Stimulated activated CD8-positive, alpha-beta memory T cell treated with anti-CD3 and anti-CD28 coated beads, Interleukin-12 subunit alpha, Interleukin-12 subunit beta, amount 100 ng/mL, for 4 hours (primary cell): ENCODE measurements at regions not wholly inside any gene's neighbourhood (a gene's known extent, or its start where the extent isn't known, plus 50 kb on each side); places are given as distances from the start of the nearest gene placed in this dataset.

Source experiments
- DNase-seq: peaks from one replicate; pipeline ENCODE4 v3.0.0-alpha.2; 2020; ENCODE audit warnings: low read depth

DNA sequence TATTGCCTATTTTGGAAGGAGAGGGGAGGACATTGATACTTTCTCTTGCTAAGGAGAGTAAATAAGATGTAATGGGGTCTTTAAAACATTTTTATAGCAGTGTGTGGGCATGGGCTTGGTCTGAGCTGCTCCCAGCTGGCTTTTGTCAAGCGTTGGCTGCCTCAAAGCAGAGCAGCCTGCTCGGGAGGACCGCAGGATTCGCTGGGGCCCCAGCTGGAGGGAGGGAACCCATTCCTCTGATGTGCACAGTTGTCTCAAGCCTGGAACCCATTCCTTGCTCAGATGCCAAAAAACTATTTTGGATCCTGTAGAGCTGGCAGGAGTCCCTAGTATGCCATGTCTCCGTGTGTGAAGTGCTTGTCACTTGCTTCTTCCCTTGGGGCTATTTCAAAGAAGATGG, 59.4 kb upstream of the RMDN2 start:
- no peak for DNase-seq

- DNase-seq, result no peak
Measured at GRCh38 chr2:37866171-37866934, 58.7 kb upstream of the RMDN2 start.

DNA sequence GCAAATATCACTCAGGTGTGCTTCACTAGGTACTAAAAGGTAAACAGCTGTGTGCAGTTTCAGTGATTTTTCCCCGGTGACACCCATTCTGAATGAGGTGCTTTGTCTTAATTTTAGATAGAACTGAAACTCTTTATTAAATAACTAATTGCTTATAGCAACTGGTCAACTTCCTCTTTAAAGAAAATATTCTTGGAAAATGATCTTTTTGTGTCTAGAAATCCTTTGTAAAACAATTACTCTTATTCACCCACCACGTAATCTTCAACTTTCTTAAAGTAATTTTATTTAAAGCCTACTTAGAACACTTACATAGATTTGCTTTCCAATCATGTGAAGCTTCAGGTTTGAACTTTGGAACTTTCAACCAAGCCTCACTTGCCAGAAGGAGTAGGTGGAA, 57.9 kb upstream of the RMDN2 start:
- no peak for DNase-seq

GRCh38 chr2:37868866-37869265, 56.2 kb upstream of the RMDN2 start:
- DNase-seq, result no peak

GRCh38 chr2:37869304-37869703, 55.8 kb upstream of the RMDN2 start:
- no peak for DNase-seq

DNA sequence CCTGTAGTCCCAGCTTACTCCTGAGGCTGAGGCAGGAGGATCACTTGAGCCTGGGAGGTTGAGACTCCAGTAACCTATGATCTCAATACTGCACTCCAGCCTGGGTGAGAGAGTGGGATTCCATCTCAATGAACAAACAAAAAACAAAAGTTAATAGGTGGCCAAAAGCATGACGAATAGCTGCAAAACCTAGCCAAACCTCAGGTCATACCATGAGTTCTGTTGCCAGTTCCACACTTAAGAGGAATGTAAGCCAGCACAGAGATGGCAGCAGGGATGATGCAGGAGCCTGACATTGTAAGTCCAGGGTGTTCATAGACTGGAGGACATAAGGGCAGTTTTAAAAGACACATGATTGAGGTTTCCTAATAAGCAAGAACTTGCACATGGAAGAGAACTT, 55.3 kb upstream of the RMDN2 start:
- DNase-seq, result no peak

GRCh38 chr2:37870829-37871228, 54.3 kb upstream of the RMDN2 start:
- DNase-seq, result no peak

GRCh38 chr2:37871456-37872191, 53.5 kb upstream of the RMDN2 start:
- DNase-seq, result no peak

DNA sequence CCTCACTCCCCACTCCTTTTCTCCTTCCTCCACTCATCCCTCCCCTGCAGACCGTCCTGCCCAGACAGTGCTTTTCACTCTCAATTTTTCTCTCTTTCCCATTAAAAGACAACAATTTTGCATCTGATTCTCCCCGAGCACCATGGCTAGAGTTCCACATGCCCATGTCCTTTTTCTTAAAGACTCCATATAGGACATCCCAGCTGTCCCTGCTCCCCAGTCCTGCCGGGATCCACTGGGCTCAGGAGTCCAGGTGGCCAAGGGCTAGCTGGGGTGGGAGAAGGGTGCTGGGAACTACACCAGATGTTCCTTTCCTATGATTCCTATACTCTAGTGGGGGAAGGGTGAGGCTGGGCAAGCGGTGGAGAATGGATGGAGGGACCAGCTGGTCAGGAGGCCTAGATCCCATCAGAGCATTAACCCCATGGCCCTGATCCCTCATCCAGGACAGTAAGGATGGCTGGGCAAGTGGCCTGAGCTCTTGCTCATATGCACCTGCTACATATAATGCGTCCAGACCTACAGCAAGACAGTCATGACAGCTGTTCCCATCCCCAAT, 52.8 kb upstream of the RMDN2 start:
- DNase-seq, result no peak

- DNase-seq, result no peak
Measured at GRCh38 chr2:37873229-37873628, 51.9 kb upstream of the RMDN2 start.

DNA sequence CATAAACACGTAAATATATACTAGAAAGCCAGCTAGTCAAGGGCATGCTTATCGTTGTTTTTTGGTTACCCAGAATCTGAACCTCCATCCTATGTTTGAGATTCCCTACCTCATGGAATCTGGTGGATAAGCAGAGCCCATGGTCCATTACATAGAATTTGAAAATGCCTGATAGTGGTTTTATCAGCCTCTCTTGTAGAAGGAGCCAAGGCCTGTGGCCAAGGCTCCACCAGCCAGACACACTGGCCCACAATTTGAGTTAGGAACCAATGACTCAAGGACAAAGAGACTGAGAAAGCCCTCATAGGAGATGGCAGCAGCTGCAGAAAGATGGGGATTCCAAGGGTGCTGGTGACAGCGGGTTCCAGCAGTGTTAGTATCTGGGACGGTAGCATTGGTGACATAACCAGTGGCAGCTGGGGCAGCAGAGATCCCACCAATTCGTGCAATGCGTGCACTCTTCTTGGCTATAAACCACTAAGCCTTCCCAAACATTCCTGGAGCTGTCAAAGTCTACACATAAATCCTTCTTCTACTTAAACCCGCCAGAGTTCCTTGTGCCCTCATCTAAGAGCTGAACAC, 51.2 kb upstream of the RMDN2 start:
- DNase-seq, result no peak

DNA sequence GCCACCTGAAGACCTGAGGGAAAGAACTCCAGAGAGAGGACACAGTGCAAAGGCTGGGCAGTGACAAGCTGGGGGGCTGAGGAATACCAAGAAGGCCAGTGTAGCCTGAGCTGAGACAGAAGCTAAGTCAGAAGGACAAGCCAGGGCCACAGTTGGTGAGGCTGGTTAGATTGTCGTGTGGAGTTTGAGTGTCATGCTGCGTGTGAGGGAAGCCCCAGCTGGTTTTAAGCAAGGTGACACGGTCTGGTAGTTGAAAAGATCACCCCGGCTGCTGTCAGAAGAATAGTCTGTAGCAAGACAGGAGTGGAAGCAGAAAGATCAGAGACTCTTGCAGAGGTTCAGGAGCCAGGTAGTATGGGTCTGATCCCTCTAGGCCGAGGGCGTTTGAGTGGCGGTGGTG, 50.6 kb upstream of the RMDN2 start:
- no peak for DNase-seq
